Keratinocyte (primary cell): ENCODE measurements at regions not wholly inside any gene's neighbourhood (a gene's known extent, or its start where the extent isn't known, plus 50 kb on each side); places are given as distances from the start of the nearest gene placed in this dataset.

Source experiments
- EZH2 ChIP-seq: IDR thresholded peaks from one replicate; pipeline ENCODE4 v1.6.1; 2012; ENCODE audit warnings: inconsistent platforms, mild to moderate bottlenecking, low read length, moderate library complexity
- TF ChIP-seq, protein P1 (sequence below), 3 experiments: IDR thresholded peaks in 1 of 3; conservative IDR thresholded peaks in 1 of 3; optimal IDR thresholded peaks in 1 of 3; 2 replicates in 2 of 3; 3 replicates in 1 of 3; pipeline versions ENCODE3 to v1.5.1; 2011; ENCODE audit warnings: low read length in 3 of 3, mild to moderate bottlenecking in 3 of 3, moderate library complexity in 2 of 3, control low read depth in 1 of 3, inconsistent platforms in 1 of 3; ENCODE audit not compliant: insufficient read depth in 2 of 3; ENCODE audit errors: extremely low read depth in 1 of 3

DNA sequence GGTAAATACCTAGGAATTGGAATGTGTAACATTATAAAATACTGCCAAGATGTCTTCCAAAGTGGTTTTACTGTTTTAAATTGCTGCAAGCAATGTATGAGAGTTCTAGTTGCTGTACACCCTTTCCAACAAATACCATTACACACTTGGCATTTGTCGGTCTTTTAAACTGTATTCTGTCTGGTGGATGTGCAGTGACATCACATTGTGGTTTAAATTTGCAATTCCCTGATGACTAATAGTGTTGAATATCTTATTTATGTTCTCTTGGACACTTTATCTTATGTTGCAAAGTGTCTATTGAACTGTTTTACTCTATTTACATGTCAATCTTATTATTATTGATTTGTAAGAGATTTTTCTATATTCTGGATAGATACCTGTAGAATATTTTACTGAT is 561.2 kb upstream of the B3GALT2 start:
- TF ChIP-seq, protein P1, sequence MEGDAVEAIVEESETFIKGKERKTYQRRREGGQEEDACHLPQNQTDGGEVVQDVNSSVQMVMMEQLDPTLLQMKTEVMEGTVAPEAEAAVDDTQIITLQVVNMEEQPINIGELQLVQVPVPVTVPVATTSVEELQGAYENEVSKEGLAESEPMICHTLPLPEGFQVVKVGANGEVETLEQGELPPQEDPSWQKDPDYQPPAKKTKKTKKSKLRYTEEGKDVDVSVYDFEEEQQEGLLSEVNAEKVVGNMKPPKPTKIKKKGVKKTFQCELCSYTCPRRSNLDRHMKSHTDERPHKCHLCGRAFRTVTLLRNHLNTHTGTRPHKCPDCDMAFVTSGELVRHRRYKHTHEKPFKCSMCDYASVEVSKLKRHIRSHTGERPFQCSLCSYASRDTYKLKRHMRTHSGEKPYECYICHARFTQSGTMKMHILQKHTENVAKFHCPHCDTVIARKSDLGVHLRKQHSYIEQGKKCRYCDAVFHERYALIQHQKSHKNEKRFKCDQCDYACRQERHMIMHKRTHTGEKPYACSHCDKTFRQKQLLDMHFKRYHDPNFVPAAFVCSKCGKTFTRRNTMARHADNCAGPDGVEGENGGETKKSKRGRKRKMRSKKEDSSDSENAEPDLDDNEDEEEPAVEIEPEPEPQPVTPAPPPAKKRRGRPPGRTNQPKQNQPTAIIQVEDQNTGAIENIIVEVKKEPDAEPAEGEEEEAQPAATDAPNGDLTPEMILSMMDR (optimal IDR thresholded peaks at IDR 0.05 in 1 of 3, IDR thresholded peaks at IDR 0.05 in 1 of 3, conservative IDR thresholded peaks at IDR 0.05 in 1 of 3; ENCODE audit: extremely low read depth in 1 of 3, insufficient read depth in 2 of 3, low read length in 3 of 3), result no peak
- no peak for TF ChIP-seq EZH2
